ENCODE measurements at regions not wholly inside any gene's neighbourhood (a gene's known extent, or its start where the extent isn't known, plus 50 kb on each side); places are given as distances from the start of the nearest gene placed in this dataset.

DNA sequence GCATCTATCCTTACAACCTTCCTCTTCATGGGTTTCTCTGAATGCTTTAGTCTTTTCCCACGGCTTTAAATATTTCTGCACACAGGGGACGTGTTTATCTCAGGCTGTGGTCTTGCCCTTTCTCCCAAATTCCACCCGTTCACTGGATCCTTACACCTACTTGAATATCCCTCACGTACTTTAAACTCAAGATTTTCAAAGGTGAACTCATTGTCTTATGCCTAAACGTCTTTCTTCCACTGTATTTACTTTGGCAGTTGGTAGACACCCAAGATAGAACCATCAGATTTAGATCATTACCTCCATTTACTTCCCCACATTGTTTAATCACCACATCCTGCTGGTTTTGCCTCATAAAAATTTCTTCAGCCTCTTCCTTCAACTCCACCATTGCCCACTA is 269.2 kb downstream of the CBLL2 start:
- H3K27ac ChIP-seq (ENCODE audit: low read depth, low read length), result no peak overlapping the region
- POLR2A ChIA-PET, result no interaction called here
- Mint-ChIP-seq H3K9me3 (peaks cover 0 to 17% (median 3%) of the 10 kb centered on the region in 11 donors), H3K4me3 (no peak overlapping the region), H3K4me1 (no peaks in the 10 kb centered on the region), H3K27ac (no peak overlapping the region), H3K36me3 (no peaks in the 10 kb centered on the region), H3K27me3 (no peaks in the 10 kb centered on the region)
- intact Hi-C loops (cut with micrococcal nuclease), result no loop called here
- no peak overlapping the region for H3K4me3 ChIP-seq (ENCODE audit: low read length)
- CTCF ChIA-PET, result no interaction called here
- no peaks in the 10 kb centered on the region for H3K9me3 ChIP-seq (ENCODE audit: control insufficient read depth in 2 of 3, low read length in 3 of 3)
- ATAC-seq (no peak), DNase-seq (no peak)
- no peaks in the 10 kb centered on the region for H3K27me3 ChIP-seq (ENCODE audit: control insufficient read depth in 2 of 2, insufficient read depth in 2 of 2, low read length in 2 of 2)
- no peaks in the 10 kb centered on the region for H3K4me1 ChIP-seq (ENCODE audit: control insufficient read depth in 2 of 2, insufficient read depth in 2 of 2, low read length in 2 of 2)
- H3K36me3 ChIP-seq (ENCODE audit: control insufficient read depth in 2 of 3, insufficient read depth in 3 of 3, low read length in 3 of 3), result no peaks in the 10 kb centered on the region

DNA sequence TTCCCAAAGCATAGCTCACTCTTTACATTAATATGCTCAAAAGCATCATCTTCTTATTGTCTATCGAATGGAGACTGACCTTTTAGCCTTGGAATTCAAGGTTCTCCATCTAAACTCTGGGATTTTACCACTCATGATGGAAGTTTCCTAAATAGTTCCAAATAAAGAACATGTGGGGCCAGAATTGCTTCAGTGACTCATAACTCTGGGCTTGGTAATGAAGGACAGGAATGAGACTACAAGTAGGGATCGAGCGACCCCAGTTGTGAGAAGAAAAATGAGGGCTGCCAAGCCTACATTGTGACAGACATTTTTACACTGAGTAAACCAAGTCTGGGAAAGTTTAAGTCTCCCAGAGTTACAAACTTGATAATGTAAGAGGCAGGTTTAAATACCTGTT is 269.9 kb downstream of the CBLL2 start:
- CTCF ChIA-PET, result no interaction called here
- POLR2A ChIA-PET, result no interaction called here
- no peaks in the 10 kb centered on the region for H3K27me3 Mint-ChIP-seq
- Histone ChIP-seq H3K36me3 (ENCODE audit: control insufficient read depth in 2 of 3, insufficient read depth in 3 of 3, low read length in 3 of 3) (no peaks in the 10 kb centered on the region), H3K4me1 (ENCODE audit: control insufficient read depth in 2 of 2, insufficient read depth in 2 of 2, low read length in 2 of 2) (no peaks in the 10 kb centered on the region), H3K9me3 (ENCODE audit: control insufficient read depth in 2 of 3, low read length in 3 of 3) (no peaks in the 10 kb centered on the region), H3K27me3 (ENCODE audit: control insufficient read depth in 2 of 2, insufficient read depth in 2 of 2, low read length in 2 of 2) (no peaks in the 10 kb centered on the region), H3K27ac (ENCODE audit: low read depth, low read length) (no peak overlapping the region), H3K4me3 (ENCODE audit: low read length) (no peak overlapping the region)
- H3K36me3 Mint-ChIP-seq, result no peaks in the 10 kb centered on the region
- DNase-seq, result no peak
- no peaks in the 10 kb centered on the region for H3K4me1 Mint-ChIP-seq
- no peak overlapping the region for H3K4me3 Mint-ChIP-seq
- H3K9me3 Mint-ChIP-seq, result peaks cover 0 to 17% (median 2%) of the 10 kb centered on the region in 11 donors
- H3K27ac Mint-ChIP-seq, result no peak overlapping the region
- intact Hi-C loops (cut with micrococcal nuclease), result no loop called here
- no peak for ATAC-seq

DNA sequence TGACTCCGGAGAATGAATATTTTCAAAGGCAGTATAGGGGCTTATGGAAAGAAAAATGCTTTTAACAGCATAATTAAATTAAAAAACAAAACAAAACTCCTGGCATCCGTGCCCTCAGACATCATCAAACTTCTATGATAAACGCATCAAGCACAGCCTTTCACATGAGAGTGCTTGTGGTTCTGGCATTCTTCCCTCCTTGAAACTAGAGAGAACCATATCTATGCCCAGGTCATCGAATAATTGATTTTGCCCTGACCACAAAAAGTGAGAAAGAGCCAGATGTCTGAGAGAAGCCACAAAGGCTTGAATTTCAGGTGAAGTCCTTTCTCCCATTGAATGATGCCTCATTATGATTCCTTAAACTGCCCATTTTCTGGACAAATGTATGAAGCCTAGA is 286.8 kb downstream of the CBLL2 start:
- POLR2A ChIA-PET, result no interaction called here

DNA sequence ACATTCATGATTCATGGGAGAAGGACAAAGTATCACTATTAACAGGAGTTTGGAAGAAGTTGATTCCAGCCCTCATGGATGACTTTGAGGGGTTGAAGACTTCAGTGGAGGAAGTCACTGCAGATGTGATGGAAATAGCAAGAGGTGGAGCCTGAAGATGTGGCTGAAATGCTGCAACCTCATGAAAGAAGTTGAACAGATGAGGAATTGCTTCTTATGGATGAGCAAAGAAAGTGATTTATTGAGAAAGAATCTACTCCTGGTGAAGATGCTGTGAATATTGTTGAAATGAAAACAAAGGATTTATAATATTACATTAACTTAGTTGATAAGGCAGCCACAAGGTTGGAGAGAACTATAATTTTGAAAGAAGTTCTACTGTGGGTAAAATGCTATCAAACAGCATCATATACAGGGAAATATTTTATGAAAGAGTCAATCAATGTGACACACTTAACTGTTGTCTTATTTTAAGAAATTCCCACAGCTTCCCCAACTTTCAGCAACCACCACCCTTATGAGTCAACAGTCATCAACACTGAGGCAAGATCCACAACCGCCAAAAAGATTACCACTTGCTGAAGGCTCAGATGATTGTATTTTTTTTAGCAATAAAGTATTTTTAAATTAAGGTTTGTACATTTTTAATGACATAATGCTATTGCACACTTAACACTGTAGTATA is 302.6 kb downstream of the CBLL2 start:
- Histone ChIP-seq H3K27ac (ENCODE audit: low read depth, low read length) (no peak overlapping the region), H3K36me3 (ENCODE audit: control insufficient read depth in 2 of 3, insufficient read depth in 3 of 3, low read length in 3 of 3) (no peaks in the 10 kb centered on the region), H3K27me3 (ENCODE audit: control insufficient read depth in 2 of 2, insufficient read depth in 2 of 2, low read length in 2 of 2) (no peaks in the 10 kb centered on the region), H3K4me1 (ENCODE audit: control insufficient read depth in 2 of 2, insufficient read depth in 2 of 2, low read length in 2 of 2) (no peaks in the 10 kb centered on the region), H3K4me3 (ENCODE audit: low read length) (no peak overlapping the region), H3K9me3 (ENCODE audit: control insufficient read depth in 2 of 3, low read length in 3 of 3) (no peaks in the 10 kb centered on the region)
- ChIA-PET POLR2A (no interaction called here), CTCF (no interaction called here)
- Mint-ChIP-seq H3K27me3 (no peaks in the 10 kb centered on the region), H3K4me1 (no peaks in the 10 kb centered on the region), H3K4me3 (no peak overlapping the region), H3K27ac (no peak overlapping the region), H3K9me3 (peaks cover 0 to 7% (median 0%) of the 10 kb centered on the region in 11 donors), H3K36me3 (no peaks in the 10 kb centered on the region)
- DNase-seq, result no peak
- intact Hi-C loops (cut with micrococcal nuclease), result no loop called here
- no peak for ATAC-seq

More for the DNA sequence above, 286.8 kb downstream of the CBLL2 start:
- CTCF ChIA-PET, result no interaction called here
- Histone ChIP-seq H3K27ac (ENCODE audit: low read depth, low read length) (no peak overlapping the region), H3K36me3 (ENCODE audit: control insufficient read depth in 2 of 3, insufficient read depth in 3 of 3, low read length in 3 of 3) (no peaks in the 10 kb centered on the region), H3K27me3 (ENCODE audit: control insufficient read depth in 2 of 2, insufficient read depth in 2 of 2, low read length in 2 of 2) (no peaks in the 10 kb centered on the region), H3K4me1 (ENCODE audit: control insufficient read depth in 2 of 2, insufficient read depth in 2 of 2, low read length in 2 of 2) (no peaks in the 10 kb centered on the region), H3K9me3 (ENCODE audit: control insufficient read depth in 2 of 3, low read length in 3 of 3) (no peaks in the 10 kb centered on the region), H3K4me3 (ENCODE audit: low read length) (no peak overlapping the region)
- Mint-ChIP-seq H3K4me1 (no peaks in the 10 kb centered on the region), H3K9me3 (peaks cover 0 to 1% (median 0%) of the 10 kb centered on the region in 11 donors), H3K36me3 (no peaks in the 10 kb centered on the region), H3K27ac (no peak overlapping the region), H3K4me3 (no peak overlapping the region), H3K27me3 (no peaks in the 10 kb centered on the region)
- DNase-seq (no peak), ATAC-seq (no peak)
- intact Hi-C loops (cut with micrococcal nuclease), result no loop called here

GRCh38 chrX:22577181-22577580 is 304.5 kb downstream of the CBLL2 start:
- H3K27me3 Mint-ChIP-seq, result no peaks in the 10 kb centered on the region
- Histone ChIP-seq H3K4me1 (ENCODE audit: control insufficient read depth in 2 of 2, insufficient read depth in 2 of 2, low read length in 2 of 2) (no peaks in the 10 kb centered on the region), H3K4me3 (ENCODE audit: low read length) (no peak overlapping the region), H3K36me3 (ENCODE audit: control insufficient read depth in 2 of 3, insufficient read depth in 3 of 3, low read length in 3 of 3) (no peaks in the 10 kb centered on the region), H3K27me3 (ENCODE audit: control insufficient read depth in 2 of 2, insufficient read depth in 2 of 2, low read length in 2 of 2) (no peaks in the 10 kb centered on the region), H3K27ac (ENCODE audit: low read depth, low read length) (no peak overlapping the region), H3K9me3 (ENCODE audit: control insufficient read depth in 2 of 3, low read length in 3 of 3) (no peaks in the 10 kb centered on the region)
- ChIA-PET POLR2A (no interaction called here), CTCF (interaction anchor here (0.7 kb wide), 1 partner anchor 585 kb away, joined by 4 read pairs; no protein-coding TSS in a partner anchor)
- no peak for ATAC-seq
- peaks cover 0 to 11% (median 0%) of the 10 kb centered on the region in 11 donors for H3K9me3 Mint-ChIP-seq
- no peak for DNase-seq
- H3K4me3 Mint-ChIP-seq, result no peak overlapping the region
- H3K27ac Mint-ChIP-seq, result no peak overlapping the region
- H3K4me1 Mint-ChIP-seq, result no peaks in the 10 kb centered on the region
- intact Hi-C loops (cut with micrococcal nuclease), result no loop called here
- H3K36me3 Mint-ChIP-seq, result no peaks in the 10 kb centered on the region

DNA sequence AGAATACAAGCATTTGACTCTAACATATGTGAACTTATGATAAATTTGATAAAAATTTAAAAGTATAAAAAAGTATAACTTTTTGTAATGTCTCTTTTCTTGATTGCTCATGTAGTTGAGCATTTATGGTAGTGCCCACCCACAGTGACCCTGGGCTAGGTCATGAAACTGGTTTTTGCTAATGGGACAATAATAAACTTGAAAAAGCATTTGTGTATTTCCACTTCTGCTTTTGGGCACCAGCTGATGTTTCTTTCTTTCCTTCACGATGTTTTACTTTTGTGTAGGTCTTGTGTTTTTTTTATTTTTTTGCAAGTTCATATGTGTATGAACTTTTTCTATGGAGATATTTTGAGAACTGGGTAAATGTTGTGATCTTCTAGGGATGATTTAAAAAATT is 313.1 kb downstream of the CBLL2 start:
- H3K9me3 ChIP-seq (ENCODE audit: control insufficient read depth in 2 of 3, low read length in 3 of 3), result no peaks in the 10 kb centered on the region
- intact Hi-C loops (cut with micrococcal nuclease), result no loop called here
- H3K9me3 Mint-ChIP-seq, result peaks cover 0 to 5% (median 0%) of the 10 kb centered on the region in 11 donors
- no peak overlapping the region for H3K4me3 ChIP-seq (ENCODE audit: low read length)
- ATAC-seq, result no peak
- no peaks in the 10 kb centered on the region for H3K27me3 ChIP-seq (ENCODE audit: control insufficient read depth in 2 of 2, insufficient read depth in 2 of 2, low read length in 2 of 2)
- no peaks in the 10 kb centered on the region for H3K4me1 ChIP-seq (ENCODE audit: control insufficient read depth in 2 of 2, insufficient read depth in 2 of 2, low read length in 2 of 2)
- H3K27ac ChIP-seq (ENCODE audit: low read depth, low read length), result no peak overlapping the region
- ChIA-PET POLR2A (no interaction called here), CTCF (no interaction called here)
- H3K36me3 Mint-ChIP-seq, result no peaks in the 10 kb centered on the region
- H3K27me3 Mint-ChIP-seq, result no peaks in the 10 kb centered on the region
- H3K4me1 Mint-ChIP-seq, result no peaks in the 10 kb centered on the region
- no peak overlapping the region for H3K27ac Mint-ChIP-seq
- no peaks in the 10 kb centered on the region for H3K36me3 ChIP-seq (ENCODE audit: control insufficient read depth in 2 of 3, insufficient read depth in 3 of 3, low read length in 3 of 3)
- H3K4me3 Mint-ChIP-seq, result no peak overlapping the region
- no peak for DNase-seq

- Mint-ChIP-seq H3K36me3 (no peaks in the 10 kb centered on the region), H3K27me3 (no peaks in the 10 kb centered on the region), H3K27ac (no peak overlapping the region), H3K4me3 (no peak overlapping the region), H3K4me1 (no peaks in the 10 kb centered on the region), H3K9me3 (peaks cover 0 to 4% (median 0%) of the 10 kb centered on the region in 11 donors)
- H3K36me3 ChIP-seq (ENCODE audit: control insufficient read depth in 2 of 3, insufficient read depth in 3 of 3, low read length in 3 of 3), result no peaks in the 10 kb centered on the region
- H3K9me3 ChIP-seq (ENCODE audit: control insufficient read depth in 2 of 3, low read length in 3 of 3), result no peaks in the 10 kb centered on the region
- no peaks in the 10 kb centered on the region for H3K4me1 ChIP-seq (ENCODE audit: control insufficient read depth in 2 of 2, insufficient read depth in 2 of 2, low read length in 2 of 2)
- DNase-seq (no peak), ATAC-seq (no peak)
- intact Hi-C loops (cut with micrococcal nuclease), result no loop called here
- POLR2A ChIA-PET, result no interaction called here
- H3K27me3 ChIP-seq (ENCODE audit: control insufficient read depth in 2 of 2, insufficient read depth in 2 of 2, low read length in 2 of 2), result no peaks in the 10 kb centered on the region
- H3K27ac ChIP-seq (ENCODE audit: low read depth, low read length), result no peak overlapping the region
- CTCF ChIA-PET, result no interaction called here
- no peak overlapping the region for H3K4me3 ChIP-seq (ENCODE audit: low read length)
Measured at GRCh38 chrX:22589845-22590244, 317.1 kb downstream of the CBLL2 start.

Measured in naive thymus-derived CD4-positive, alpha-beta T cell (primary cell).